ENCODE measurements at regions not wholly inside any gene's neighbourhood (a gene's known extent, or its start where the extent isn't known, plus 50 kb on each side); places are given as distances from the start of the nearest gene placed in this dataset.

DNA sequence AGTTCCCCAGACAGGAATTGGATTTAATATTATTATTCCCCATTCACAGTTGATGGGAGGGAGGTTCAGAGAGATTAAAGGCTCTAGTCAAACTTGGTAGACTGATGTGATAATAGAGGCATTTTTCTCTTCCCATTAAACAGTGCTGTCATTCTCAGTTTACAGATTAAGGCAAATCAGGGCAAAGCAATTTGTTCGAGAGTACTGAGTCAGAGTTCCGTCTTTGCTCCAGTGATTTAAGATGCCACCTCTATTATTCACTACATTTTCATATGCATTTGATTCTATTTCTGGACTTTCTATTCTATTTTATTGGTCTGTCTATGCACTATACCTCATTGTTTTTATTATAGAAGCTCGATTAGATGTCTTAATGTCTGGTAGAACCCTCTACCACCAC, 201.0 kb upstream of the RAI14 start:
- DNase-seq (ENCODE audit: low spot score) (no peak), ATAC-seq (no peak)
- no peak overlapping the region for H3K4me2 ChIP-seq
- peaks cover 9% of the 10 kb centered on the region for H3K36me3 ChIP-seq (ENCODE audit: insufficient read depth)
- no peak overlapping the region for H2AFZ ChIP-seq
- Mint-ChIP-seq H3K36me3 (ENCODE audit: low read depth) (peaks cover 10% of the 10 kb centered on the region), H3K4me3 (no peak overlapping the region), H3K27me3 (ENCODE audit: insufficient read depth, low read depth, poor library complexity) (peaks cover 3% of the 10 kb centered on the region), H3K4me1 (peaks cover 17% of the 10 kb centered on the region), H3K9me3 (peaks cover 36% of the 10 kb centered on the region), H3K27ac (no peak overlapping the region)
- H3F3A ChIP-seq (replicated peaks; ENCODE audit: low read depth), result no peaks in the 10 kb centered on the region
- no peak overlapping the region for H3K4me3 ChIP-seq
- H3K27me3 ChIP-seq (ENCODE audit: insufficient read depth), result no peaks in the 10 kb centered on the region
- TF ChIP-seq, protein P1, sequence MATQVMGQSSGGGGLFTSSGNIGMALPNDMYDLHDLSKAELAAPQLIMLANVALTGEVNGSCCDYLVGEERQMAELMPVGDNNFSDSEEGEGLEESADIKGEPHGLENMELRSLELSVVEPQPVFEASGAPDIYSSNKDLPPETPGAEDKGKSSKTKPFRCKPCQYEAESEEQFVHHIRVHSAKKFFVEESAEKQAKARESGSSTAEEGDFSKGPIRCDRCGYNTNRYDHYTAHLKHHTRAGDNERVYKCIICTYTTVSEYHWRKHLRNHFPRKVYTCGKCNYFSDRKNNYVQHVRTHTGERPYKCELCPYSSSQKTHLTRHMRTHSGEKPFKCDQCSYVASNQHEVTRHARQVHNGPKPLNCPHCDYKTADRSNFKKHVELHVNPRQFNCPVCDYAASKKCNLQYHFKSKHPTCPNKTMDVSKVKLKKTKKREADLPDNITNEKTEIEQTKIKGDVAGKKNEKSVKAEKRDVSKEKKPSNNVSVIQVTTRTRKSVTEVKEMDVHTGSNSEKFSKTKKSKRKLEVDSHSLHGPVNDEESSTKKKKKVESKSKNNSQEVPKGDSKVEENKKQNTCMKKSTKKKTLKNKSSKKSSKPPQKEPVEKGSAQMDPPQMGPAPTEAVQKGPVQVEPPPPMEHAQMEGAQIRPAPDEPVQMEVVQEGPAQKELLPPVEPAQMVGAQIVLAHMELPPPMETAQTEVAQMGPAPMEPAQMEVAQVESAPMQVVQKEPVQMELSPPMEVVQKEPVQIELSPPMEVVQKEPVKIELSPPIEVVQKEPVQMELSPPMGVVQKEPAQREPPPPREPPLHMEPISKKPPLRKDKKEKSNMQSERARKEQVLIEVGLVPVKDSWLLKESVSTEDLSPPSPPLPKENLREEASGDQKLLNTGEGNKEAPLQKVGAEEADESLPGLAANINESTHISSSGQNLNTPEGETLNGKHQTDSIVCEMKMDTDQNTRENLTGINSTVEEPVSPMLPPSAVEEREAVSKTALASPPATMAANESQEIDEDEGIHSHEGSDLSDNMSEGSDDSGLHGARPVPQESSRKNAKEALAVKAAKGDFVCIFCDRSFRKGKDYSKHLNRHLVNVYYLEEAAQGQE (IDR thresholded peaks at IDR 0.05; ENCODE audit: unreplicated experiment), result no peak
- TF ChIP-seq ZNF331 (CRISPR knock-in tag; IDR thresholded peaks at IDR 0.05; ENCODE audit: low read depth), result no peak
- no peak for TF ChIP-seq STAT1 (IDR thresholded peaks at IDR 0.05; ENCODE audit: unreplicated experiment)
- TF ChIP-seq EZH2 (IDR thresholded peaks at IDR 0.05; ENCODE audit: low read depth, unreplicated experiment), result no peak
- TF ChIP-seq POLR2AphosphoS5 (IDR thresholded peaks at IDR 0.05; ENCODE audit: low read depth), result no peak
- TF ChIP-seq JUNB (IDR thresholded peaks at IDR 0.05; ENCODE audit: unreplicated experiment), result no peak
- H3K79me2 ChIP-seq (replicated peaks; ENCODE audit: insufficient read depth), result no peaks in the 10 kb centered on the region
- H4K20me1 ChIP-seq (replicated peaks; ENCODE audit: insufficient read depth), result no peaks in the 10 kb centered on the region
- H3K9me2 ChIP-seq (ENCODE audit: insufficient read depth), result no peaks in the 10 kb centered on the region
- H3K27ac ChIP-seq (ENCODE audit: low read depth), result no peak overlapping the region
- peaks cover 14% of the 10 kb centered on the region; the same call in 1 of the 2 replicates for H3K4me1 ChIP-seq (ENCODE audit: insufficient read depth)

DNA sequence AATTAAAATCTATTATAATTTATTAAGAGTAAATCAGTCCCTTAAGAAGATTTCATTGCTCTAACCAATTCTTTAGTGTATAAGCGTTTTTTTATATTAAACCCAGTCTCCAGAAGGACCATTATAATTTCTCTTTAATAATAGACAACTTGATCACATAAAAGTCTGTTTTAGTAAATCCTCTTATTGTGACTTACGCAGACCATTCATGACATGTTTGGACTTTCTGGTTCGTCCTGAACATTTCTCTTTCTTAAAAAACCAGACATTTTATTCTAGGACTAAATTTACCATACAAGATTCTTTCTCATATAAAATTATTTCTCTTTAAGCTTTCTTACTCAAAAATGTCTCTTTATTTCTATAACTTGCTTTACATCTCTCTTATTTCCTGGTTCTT, 196.2 kb upstream of the RAI14 start:
- H4K20me1 ChIP-seq (replicated peaks; ENCODE audit: insufficient read depth), result no peaks in the 10 kb centered on the region
- H3K4me1 ChIP-seq (ENCODE audit: insufficient read depth), result no peaks in the 10 kb centered on the region
- H3F3A ChIP-seq (replicated peaks; ENCODE audit: low read depth), result no peaks in the 10 kb centered on the region
- DNase-seq (ENCODE audit: low spot score) (no peak), ATAC-seq (no peak)
- H3K27ac ChIP-seq (ENCODE audit: low read depth), result no peak overlapping the region
- no peak overlapping the region for H3K27ac Mint-ChIP-seq
- no peak overlapping the region for H2AFZ ChIP-seq
- H3K4me2 ChIP-seq, result no peak overlapping the region
- no peaks in the 10 kb centered on the region for H3K79me2 ChIP-seq (replicated peaks; ENCODE audit: insufficient read depth)
- H3K27me3 Mint-ChIP-seq (ENCODE audit: insufficient read depth, low read depth, poor library complexity), result no peaks in the 10 kb centered on the region
- no peaks in the 10 kb centered on the region for H3K4me1 Mint-ChIP-seq
- H3K9me3 Mint-ChIP-seq, result peaks cover 59% of the 10 kb centered on the region
- peaks cover 25% of the 10 kb centered on the region for H3K36me3 Mint-ChIP-seq (ENCODE audit: low read depth)
- peaks cover 17% of the 10 kb centered on the region for H3K36me3 ChIP-seq (ENCODE audit: insufficient read depth)
- H3K27me3 ChIP-seq (ENCODE audit: insufficient read depth), result no peaks in the 10 kb centered on the region
- no peak overlapping the region for H3K4me3 Mint-ChIP-seq
- no peak overlapping the region for H3K4me3 ChIP-seq
- no peaks in the 10 kb centered on the region for H3K9me2 ChIP-seq (ENCODE audit: insufficient read depth)
- TF ChIP-seq, protein P2, sequence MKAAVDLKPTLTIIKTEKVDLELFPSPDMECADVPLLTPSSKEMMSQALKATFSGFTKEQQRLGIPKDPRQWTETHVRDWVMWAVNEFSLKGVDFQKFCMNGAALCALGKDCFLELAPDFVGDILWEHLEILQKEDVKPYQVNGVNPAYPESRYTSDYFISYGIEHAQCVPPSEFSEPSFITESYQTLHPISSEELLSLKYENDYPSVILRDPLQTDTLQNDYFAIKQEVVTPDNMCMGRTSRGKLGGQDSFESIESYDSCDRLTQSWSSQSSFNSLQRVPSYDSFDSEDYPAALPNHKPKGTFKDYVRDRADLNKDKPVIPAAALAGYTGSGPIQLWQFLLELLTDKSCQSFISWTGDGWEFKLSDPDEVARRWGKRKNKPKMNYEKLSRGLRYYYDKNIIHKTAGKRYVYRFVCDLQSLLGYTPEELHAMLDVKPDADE (IDR thresholded peaks at IDR 0.05), result no peak
- TF ChIP-seq ZNF331 (CRISPR knock-in tag; IDR thresholded peaks at IDR 0.05; ENCODE audit: low read depth), result no peak
- no peak for TF ChIP-seq NANOG (IDR thresholded peaks at IDR 0.05; ENCODE audit: borderline replicate concordance)
- TF ChIP-seq CREB1 (CRISPR knock-in tag; IDR thresholded peaks at IDR 0.05; ENCODE audit: low read depth), result no peak
- TF ChIP-seq, protein P3, sequence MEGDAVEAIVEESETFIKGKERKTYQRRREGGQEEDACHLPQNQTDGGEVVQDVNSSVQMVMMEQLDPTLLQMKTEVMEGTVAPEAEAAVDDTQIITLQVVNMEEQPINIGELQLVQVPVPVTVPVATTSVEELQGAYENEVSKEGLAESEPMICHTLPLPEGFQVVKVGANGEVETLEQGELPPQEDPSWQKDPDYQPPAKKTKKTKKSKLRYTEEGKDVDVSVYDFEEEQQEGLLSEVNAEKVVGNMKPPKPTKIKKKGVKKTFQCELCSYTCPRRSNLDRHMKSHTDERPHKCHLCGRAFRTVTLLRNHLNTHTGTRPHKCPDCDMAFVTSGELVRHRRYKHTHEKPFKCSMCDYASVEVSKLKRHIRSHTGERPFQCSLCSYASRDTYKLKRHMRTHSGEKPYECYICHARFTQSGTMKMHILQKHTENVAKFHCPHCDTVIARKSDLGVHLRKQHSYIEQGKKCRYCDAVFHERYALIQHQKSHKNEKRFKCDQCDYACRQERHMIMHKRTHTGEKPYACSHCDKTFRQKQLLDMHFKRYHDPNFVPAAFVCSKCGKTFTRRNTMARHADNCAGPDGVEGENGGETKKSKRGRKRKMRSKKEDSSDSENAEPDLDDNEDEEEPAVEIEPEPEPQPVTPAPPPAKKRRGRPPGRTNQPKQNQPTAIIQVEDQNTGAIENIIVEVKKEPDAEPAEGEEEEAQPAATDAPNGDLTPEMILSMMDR (conservative IDR thresholded peaks at IDR 0.05; ENCODE audit: low read depth in 2 of 2), result no peak
- no peak for TF ChIP-seq EZH2 (IDR thresholded peaks at IDR 0.05; ENCODE audit: low read depth, unreplicated experiment)
- no peak for TF ChIP-seq JUNB (IDR thresholded peaks at IDR 0.05; ENCODE audit: unreplicated experiment)

All from GM23338 (cell line).